ENCODE measurements at regions not wholly inside any gene's neighbourhood (a gene's known extent, or its start where the extent isn't known, plus 50 kb on each side); places are given as distances from the start of the nearest gene placed in this dataset.

DNA sequence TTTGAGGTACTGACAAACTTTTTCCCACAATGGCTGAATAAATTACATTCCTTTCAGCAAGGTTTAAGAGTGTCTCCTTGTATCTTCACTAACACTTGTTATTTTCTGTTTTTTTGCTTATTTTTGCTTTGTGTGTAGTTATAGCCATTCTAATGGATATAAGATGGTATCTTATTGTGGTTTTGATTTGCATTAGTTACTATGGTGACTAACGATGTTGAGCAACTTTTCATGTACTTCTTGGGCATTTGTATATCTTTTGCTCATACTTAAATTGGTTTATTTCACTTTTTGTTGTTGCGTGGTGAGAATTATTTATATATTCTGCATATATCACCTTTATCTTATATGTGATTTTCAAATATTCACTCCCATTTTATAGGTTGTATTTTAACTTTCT lies 79.9 kb upstream of the FSIP2 start:
- H3K4me2 ChIP-seq (ENCODE audit: insufficient read depth, low read length): no peak overlapping the region
- DNase-seq (ENCODE audit: insufficient read length, low spot score, missing footprints): no peak
- no peaks in the 10 kb centered on the region for H3K27me3 ChIP-seq (ENCODE audit: insufficient read depth, low read length)
- no peaks in the 10 kb centered on the region for H4K20me1 ChIP-seq (ENCODE audit: insufficient read depth, low read length)
- no peaks in the 10 kb centered on the region for H3K79me2 ChIP-seq (ENCODE audit: insufficient read depth, low read length)
- H2AFZ ChIP-seq (ENCODE audit: low read length): no peak overlapping the region
- H3K9me3 ChIP-seq (ENCODE audit: low read depth, low read length): no peaks in the 10 kb centered on the region
- TF ChIP-seq, protein P1, sequence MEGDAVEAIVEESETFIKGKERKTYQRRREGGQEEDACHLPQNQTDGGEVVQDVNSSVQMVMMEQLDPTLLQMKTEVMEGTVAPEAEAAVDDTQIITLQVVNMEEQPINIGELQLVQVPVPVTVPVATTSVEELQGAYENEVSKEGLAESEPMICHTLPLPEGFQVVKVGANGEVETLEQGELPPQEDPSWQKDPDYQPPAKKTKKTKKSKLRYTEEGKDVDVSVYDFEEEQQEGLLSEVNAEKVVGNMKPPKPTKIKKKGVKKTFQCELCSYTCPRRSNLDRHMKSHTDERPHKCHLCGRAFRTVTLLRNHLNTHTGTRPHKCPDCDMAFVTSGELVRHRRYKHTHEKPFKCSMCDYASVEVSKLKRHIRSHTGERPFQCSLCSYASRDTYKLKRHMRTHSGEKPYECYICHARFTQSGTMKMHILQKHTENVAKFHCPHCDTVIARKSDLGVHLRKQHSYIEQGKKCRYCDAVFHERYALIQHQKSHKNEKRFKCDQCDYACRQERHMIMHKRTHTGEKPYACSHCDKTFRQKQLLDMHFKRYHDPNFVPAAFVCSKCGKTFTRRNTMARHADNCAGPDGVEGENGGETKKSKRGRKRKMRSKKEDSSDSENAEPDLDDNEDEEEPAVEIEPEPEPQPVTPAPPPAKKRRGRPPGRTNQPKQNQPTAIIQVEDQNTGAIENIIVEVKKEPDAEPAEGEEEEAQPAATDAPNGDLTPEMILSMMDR (IDR thresholded peaks at IDR 0.05; ENCODE audit: extremely low read depth, low read depth, low read length): no peak
- no peak overlapping the region for H3K4me3 ChIP-seq (ENCODE audit: insufficient read depth, low read length)
- no peaks in the 10 kb centered on the region for H3K4me1 ChIP-seq (ENCODE audit: insufficient read depth, low read length)
- H3K27ac ChIP-seq (ENCODE audit: low read depth, low read length): no peak overlapping the region
- H3K36me3 ChIP-seq (ENCODE audit: insufficient read depth, low read length): no peaks in the 10 kb centered on the region

DNA sequence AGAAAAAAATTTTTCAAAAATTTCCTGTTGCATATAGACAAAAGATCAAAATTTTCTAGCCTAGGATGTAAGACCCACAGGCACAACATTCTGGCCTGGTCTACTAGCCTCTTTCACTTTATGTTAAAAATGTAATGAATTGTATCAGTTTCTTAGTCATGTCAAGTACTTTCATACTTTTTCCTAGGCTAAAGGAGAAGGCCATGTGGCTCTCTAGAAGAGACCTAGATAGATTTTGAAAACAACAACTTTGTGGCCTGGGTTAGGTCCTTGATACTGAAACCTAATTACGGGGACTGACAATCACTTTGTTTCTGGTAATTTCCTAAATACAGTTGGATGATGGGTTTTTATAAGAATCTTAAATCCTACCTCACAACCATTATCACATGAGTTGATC lies 74.8 kb upstream of the FSIP2 start:
- no peak overlapping the region for H3K4me3 ChIP-seq (ENCODE audit: insufficient read depth, low read length)
- H3K9me3 ChIP-seq (ENCODE audit: low read depth, low read length): no peaks in the 10 kb centered on the region
- DNase-seq (ENCODE audit: insufficient read length, low spot score, missing footprints): no peak
- no peak overlapping the region for H2AFZ ChIP-seq (ENCODE audit: low read length)
- no peaks in the 10 kb centered on the region for H3K27me3 ChIP-seq (ENCODE audit: insufficient read depth, low read length)
- H3K4me1 ChIP-seq (ENCODE audit: insufficient read depth, low read length): no peaks in the 10 kb centered on the region
- H3K36me3 ChIP-seq (ENCODE audit: insufficient read depth, low read length): no peaks in the 10 kb centered on the region
- H3K4me2 ChIP-seq (ENCODE audit: insufficient read depth, low read length): no peak overlapping the region
- no peaks in the 10 kb centered on the region for H3K79me2 ChIP-seq (ENCODE audit: insufficient read depth, low read length)
- no peaks in the 10 kb centered on the region for H4K20me1 ChIP-seq (ENCODE audit: insufficient read depth, low read length)
- TF ChIP-seq, protein P1 (IDR thresholded peaks at IDR 0.05; ENCODE audit: extremely low read depth, low read depth, low read length): no peak
- no peak overlapping the region for H3K27ac ChIP-seq (ENCODE audit: low read depth, low read length)

DNA sequence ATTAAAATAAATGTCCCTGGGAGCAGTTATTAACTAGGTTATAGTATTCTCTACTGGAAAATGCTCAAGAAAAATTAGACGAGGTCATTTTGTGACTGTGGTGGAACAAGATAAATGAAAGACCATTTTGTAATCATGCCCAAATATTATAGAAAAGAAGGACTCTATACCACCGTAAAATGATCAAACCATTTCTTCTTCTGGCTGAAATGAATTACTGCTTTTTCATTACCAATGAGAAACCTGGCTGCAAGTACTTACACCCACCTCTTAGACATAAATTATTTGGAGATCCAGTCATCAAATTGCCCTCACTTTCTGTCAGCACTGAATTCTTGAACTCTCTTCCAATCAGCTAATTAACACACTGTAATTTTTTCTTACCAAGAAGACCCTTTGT lies 74.2 kb upstream of the FSIP2 start:
- DNase-seq (ENCODE audit: insufficient read length, low spot score, missing footprints): no peak
- Histone ChIP-seq H3K4me3 (ENCODE audit: insufficient read depth, low read length) (no peak overlapping the region), H4K20me1 (ENCODE audit: insufficient read depth, low read length) (no peaks in the 10 kb centered on the region), H3K79me2 (ENCODE audit: insufficient read depth, low read length) (no peaks in the 10 kb centered on the region), H3K36me3 (ENCODE audit: insufficient read depth, low read length) (no peaks in the 10 kb centered on the region), H3K9me3 (ENCODE audit: low read depth, low read length) (no peaks in the 10 kb centered on the region), H3K27ac (ENCODE audit: low read depth, low read length) (no peak overlapping the region), H3K27me3 (ENCODE audit: insufficient read depth, low read length) (no peaks in the 10 kb centered on the region), H3K4me1 (ENCODE audit: insufficient read depth, low read length) (no peaks in the 10 kb centered on the region), H2AFZ (ENCODE audit: low read length) (no peak overlapping the region), H3K4me2 (ENCODE audit: insufficient read depth, low read length) (no peak overlapping the region)
- TF ChIP-seq, protein P1 (IDR thresholded peaks at IDR 0.05; ENCODE audit: extremely low read depth, low read depth, low read length): no peak

- TF ChIP-seq, protein P1 (IDR thresholded peaks at IDR 0.05; ENCODE audit: extremely low read depth, low read depth, low read length): no peak
- Histone ChIP-seq H4K20me1 (ENCODE audit: insufficient read depth, low read length) (no peaks in the 10 kb centered on the region), H2AFZ (ENCODE audit: low read length) (no peak overlapping the region), H3K27ac (ENCODE audit: low read depth, low read length) (no peak overlapping the region), H3K9me3 (ENCODE audit: low read depth, low read length) (no peaks in the 10 kb centered on the region), H3K4me2 (ENCODE audit: insufficient read depth, low read length) (no peak overlapping the region), H3K36me3 (ENCODE audit: insufficient read depth, low read length) (no peaks in the 10 kb centered on the region), H3K79me2 (ENCODE audit: insufficient read depth, low read length) (no peaks in the 10 kb centered on the region), H3K4me3 (ENCODE audit: insufficient read depth, low read length) (no peak overlapping the region), H3K27me3 (ENCODE audit: insufficient read depth, low read length) (no peaks in the 10 kb centered on the region), H3K4me1 (ENCODE audit: insufficient read depth, low read length) (no peaks in the 10 kb centered on the region)
- DNase-seq (ENCODE audit: insufficient read length, low spot score, missing footprints): no peak
Measured at GRCh38 chr2:185665251-185665814, 73.3 kb upstream of the FSIP2 start.
